Ishikawa (cell line): ENCODE measurements at regions not wholly inside any gene's neighbourhood (a gene's known extent, or its start where the extent isn't known, plus 50 kb on each side); places are given as distances from the start of the nearest gene placed in this dataset.

Experiments used
- CEBPB ChIP-seq: IDR thresholded peaks from 2 replicates; pipeline ENCODE4 v1.6.1; 2012
- EP300 ChIP-seq: IDR thresholded peaks from 2 replicates; pipeline ENCODE4 v1.6.1; 2012; ENCODE audit warnings: borderline replicate concordance
- MAX ChIP-seq: IDR thresholded peaks from 2 replicates; pipeline ENCODE4 v1.6.1; 2012
- RAD21 ChIP-seq: IDR thresholded peaks from 2 replicates; pipeline ENCODE4 v1.6.1; 2012; ENCODE audit warnings: low read depth
- REST ChIP-seq: IDR thresholded peaks from 2 replicates; pipeline ENCODE4 v1.6.1; 2012; ENCODE audit warnings: low read depth, mild to moderate bottlenecking
- TAF1 ChIP-seq: IDR thresholded peaks from 2 replicates; pipeline ENCODE4 v1.6.1; 2012; ENCODE audit warnings: low read depth, mild to moderate bottlenecking
- TCF12 ChIP-seq: IDR thresholded peaks from 2 replicates; pipeline ENCODE4 v1.6.1; 2012; ENCODE audit warnings: low read depth
- USF1 ChIP-seq: IDR thresholded peaks from 2 replicates; pipeline ENCODE4 v1.6.1; 2012
- YY1 ChIP-seq: IDR thresholded peaks from 2 replicates; pipeline ENCODE4 v1.6.1; 2012; ENCODE audit warnings: low read depth
- ZBTB7A ChIP-seq: IDR thresholded peaks from 2 replicates; pipeline ENCODE4 v1.6.1; 2012; ENCODE audit warnings: low read depth

GRCh38 chr3:87121856-87122255, 105.3 kb upstream of the CHMP2B start:
- TF ChIP-seq USF1, result no peak
- no peak for TF ChIP-seq REST
- TF ChIP-seq EP300, result no peak
- TF ChIP-seq CEBPB, result no peak
- no peak for TF ChIP-seq ZBTB7A
- TF ChIP-seq RAD21, result no peak
- TF ChIP-seq TAF1, result no peak
- TF ChIP-seq MAX, result no peak
- no peak for TF ChIP-seq TCF12
- TF ChIP-seq YY1, result no peak
